ENCODE measurements at regions not wholly inside any gene's neighbourhood (a gene's known extent, or its start where the extent isn't known, plus 50 kb on each side); places are given as distances from the start of the nearest gene placed in this dataset.

GRCh38 chr5:98217138-98217537, 556.3 kb upstream of the RGMB start:
- ChIA-PET POLR2A (ENCODE audit: low non-redundant PET) (no interaction called here), CTCF (no interaction called here)
- H3K36me3 ChIP-seq (ENCODE audit: insufficient read depth, low read length, poor library complexity, severe bottlenecking), result no peaks in the 10 kb centered on the region
- TF ChIP-seq EZH2 (IDR thresholded peaks at IDR 0.05; ENCODE audit: borderline replicate concordance, low read depth, low read length, poor library complexity, severe bottlenecking) (no peak), CTCF (conservative IDR thresholded peaks at IDR 0.05; ENCODE audit: low read depth, low read length) (no peak)
- BruUV-seq (replicated peaks), result no TSS peak
- DNase-seq (ENCODE audit: low spot score), result no peak
- no peak overlapping the region for H3K4me3 ChIP-seq (ENCODE audit: low read depth, low read length, poor library complexity, severe bottlenecking)
- no peaks in the 10 kb centered on the region for H3K4me1 ChIP-seq (ENCODE audit: insufficient read depth, low read length, poor library complexity, severe bottlenecking)
- H3K9me3 ChIP-seq (ENCODE audit: low read depth, low read length, poor library complexity, severe bottlenecking), result no peaks in the 10 kb centered on the region
- no peak overlapping the region for H3K27ac ChIP-seq (ENCODE audit: low read depth, low read length, poor library complexity, severe bottlenecking)
- peaks cover 25% of the 10 kb centered on the region for H3K27me3 ChIP-seq (replicated peaks; ENCODE audit: insufficient read depth, low read depth, low read length, poor library complexity)
- intact Hi-C loops (cut with micrococcal nuclease; ENCODE audit: unreplicated experiment), result no loop called here

GRCh38 chr5:98218838-98219237, 554.6 kb upstream of the RGMB start:
- no peaks in the 10 kb centered on the region for H3K36me3 ChIP-seq (ENCODE audit: insufficient read depth, low read length, poor library complexity, severe bottlenecking)
- peaks cover 15% of the 10 kb centered on the region for H3K27me3 ChIP-seq (replicated peaks; ENCODE audit: insufficient read depth, low read depth, low read length, poor library complexity)
- no TSS peak for BruUV-seq (replicated peaks)
- H3K9me3 ChIP-seq (ENCODE audit: low read depth, low read length, poor library complexity, severe bottlenecking), result no peaks in the 10 kb centered on the region
- TF ChIP-seq CTCF (conservative IDR thresholded peaks at IDR 0.05; ENCODE audit: low read depth, low read length), result no peak
- no peak for TF ChIP-seq EZH2 (IDR thresholded peaks at IDR 0.05; ENCODE audit: borderline replicate concordance, low read depth, low read length, poor library complexity, severe bottlenecking)
- no peak overlapping the region for H3K27ac ChIP-seq (ENCODE audit: low read depth, low read length, poor library complexity, severe bottlenecking)
- H3K4me1 ChIP-seq (ENCODE audit: insufficient read depth, low read length, poor library complexity, severe bottlenecking), result no peaks in the 10 kb centered on the region
- POLR2A ChIA-PET (ENCODE audit: low non-redundant PET), result interaction anchor here (0.6 kb wide), 1 partner anchor 1039 kb away, joined by 3 read pairs; no protein-coding TSS in a partner anchor
- no peak overlapping the region for H3K4me3 ChIP-seq (ENCODE audit: low read depth, low read length, poor library complexity, severe bottlenecking)
- intact Hi-C loops (cut with micrococcal nuclease; ENCODE audit: unreplicated experiment), result no loop called here
- CTCF ChIA-PET, result no interaction called here
- DNase-seq (ENCODE audit: low spot score), result no peak

- H3K27ac ChIP-seq (ENCODE audit: low read depth, low read length, poor library complexity, severe bottlenecking), result no peak overlapping the region
- CTCF ChIA-PET, result no interaction called here
- POLR2A ChIA-PET (ENCODE audit: low non-redundant PET), result no interaction called here
- BruUV-seq (replicated peaks), result no TSS peak
- H3K36me3 ChIP-seq (ENCODE audit: insufficient read depth, low read length, poor library complexity, severe bottlenecking), result no peaks in the 10 kb centered on the region
- H3K9me3 ChIP-seq (ENCODE audit: low read depth, low read length, poor library complexity, severe bottlenecking), result no peaks in the 10 kb centered on the region
- no peaks in the 10 kb centered on the region for H3K27me3 ChIP-seq (replicated peaks; ENCODE audit: insufficient read depth, low read depth, low read length, poor library complexity)
- no peak overlapping the region for H3K4me3 ChIP-seq (ENCODE audit: low read depth, low read length, poor library complexity, severe bottlenecking)
- intact Hi-C loops (cut with micrococcal nuclease; ENCODE audit: unreplicated experiment), result no loop called here
- DNase-seq (ENCODE audit: low spot score), result no peak
- H3K4me1 ChIP-seq (ENCODE audit: insufficient read depth, low read length, poor library complexity, severe bottlenecking), result no peaks in the 10 kb centered on the region
- TF ChIP-seq CTCF (conservative IDR thresholded peaks at IDR 0.05; ENCODE audit: low read depth, low read length) (no peak), EZH2 (IDR thresholded peaks at IDR 0.05; ENCODE audit: borderline replicate concordance, low read depth, low read length, poor library complexity, severe bottlenecking) (no peak)
Observed at GRCh38 chr5:98227489-98227888, 546.0 kb upstream of the RGMB start.
